ENCODE measurements at regions not wholly inside any gene's neighbourhood (a gene's known extent, or its start where the extent isn't known, plus 50 kb on each side); places are given as distances from the start of the nearest gene placed in this dataset.

DNA sequence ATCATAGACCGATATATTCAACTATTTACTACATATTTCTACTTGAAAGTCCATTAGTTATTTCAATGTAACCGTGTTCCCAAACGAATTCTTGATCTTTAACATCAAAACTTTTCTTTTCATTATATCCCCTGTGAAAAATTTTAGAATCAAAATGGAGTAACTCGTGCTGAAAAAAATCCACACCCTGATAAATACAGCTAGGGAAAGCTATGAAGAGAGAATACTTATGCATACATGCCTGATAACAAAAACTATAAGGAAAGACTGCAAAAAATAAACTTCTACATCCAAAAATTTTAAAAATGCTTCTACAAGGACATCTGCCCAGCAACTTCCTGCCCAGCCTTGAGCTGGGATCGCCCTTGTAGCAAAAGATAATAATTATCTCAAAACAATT lies 2458.3 kb upstream of the PCDH20 start (continued):
- TF ChIP-seq DR1 (CRISPR knock-in tag; IDR thresholded peaks at IDR 0.05) (no peak), SRF (IDR thresholded peaks at IDR 0.05; ENCODE audit: low read depth, low read length) (no peak)

DNA sequence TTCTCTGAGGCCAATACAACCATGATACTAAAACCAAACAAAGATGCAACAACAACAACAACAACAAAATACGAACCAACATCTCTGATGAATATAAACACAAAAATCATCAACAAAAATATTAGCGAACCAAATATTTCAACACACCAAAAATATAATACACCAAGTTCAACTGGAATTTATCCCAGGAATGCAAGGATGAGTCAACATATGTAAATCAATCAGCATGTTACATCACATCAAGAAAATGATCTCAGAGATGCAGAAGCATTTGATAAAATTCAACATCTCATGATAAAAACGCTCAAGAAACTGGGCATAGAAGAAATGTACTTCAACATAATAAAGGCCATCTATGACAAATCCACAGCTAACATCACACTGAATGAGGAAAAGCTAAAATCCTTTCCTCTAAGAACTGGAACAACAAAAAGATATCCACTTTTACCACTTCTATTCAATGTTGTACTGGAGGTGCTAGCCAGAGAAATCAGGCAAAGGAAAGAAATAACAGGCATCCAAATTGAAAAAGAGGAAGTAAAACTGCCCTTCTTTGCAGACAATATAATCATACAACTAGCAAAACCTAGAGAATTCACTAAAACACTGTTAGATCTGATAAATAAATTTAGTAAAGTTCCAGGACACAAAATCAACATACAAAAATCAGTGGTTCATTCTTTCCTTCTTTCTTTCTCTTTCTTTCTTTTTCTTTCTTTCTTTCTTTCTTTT lies 2448.7 kb upstream of the PCDH20 start:
- CTCF ChIA-PET (ENCODE audit: low intra/inter-chr PET ratio, low total read pairs) = no interaction called here
- no TSS peak for BruUV-seq (replicated peaks)
- in situ Hi-C loops (cut with HindIII; ENCODE audit: extremely low pct_ligation_motif_present, low pct_unique_long_range_greater_than_20kb) = no loop called here

More for the DNA sequence above, 2448.7 kb upstream of the PCDH20 start:
- Histone ChIP-seq H3K4me2 (ENCODE audit: low read depth, low read length) (no peak overlapping the region), H3K9me3 (ENCODE audit: low read length) (no peaks in the 10 kb centered on the region), H4K20me1 (ENCODE audit: insufficient read depth, low read length) (no peaks in the 10 kb centered on the region), H3K4me3 (replicated peaks in 1 of 3; ENCODE audit: insufficient read depth in 1 of 3, low read depth in 2 of 3, low read length in 3 of 3) (no peak overlapping the region), H3K4me1 (ENCODE audit: insufficient read depth, low read length) (no peaks in the 10 kb centered on the region), H3K36me3 (replicated peaks in 1 of 2; ENCODE audit: control insufficient read depth in 1 of 2, insufficient read depth in 2 of 2, low read length in 2 of 2) (no peaks in the 10 kb centered on the region), H3K27me3 (ENCODE audit: control insufficient read depth in 1 of 2, insufficient read depth in 2 of 2, low read length in 2 of 2) (no peaks in the 10 kb centered on the region), H3K27ac (ENCODE audit: extremely low read length, insufficient read depth, low read length) (no peak overlapping the region), H2AFZ (ENCODE audit: low read length) (no peak overlapping the region), H3K9ac (ENCODE audit: insufficient read depth, low read depth, low read length) (no peak overlapping the region), H3K79me2 (ENCODE audit: insufficient read depth, low read length) (no peaks in the 10 kb centered on the region)
- 17% methylated on average over 3 of the region's 3 CpGs for WGBS (ENCODE audit: low lambda C conversion rate)
- POLR2A ChIA-PET = no interaction called here
- no peak for FAIRE-seq
- intact Hi-C loops (cut with micrococcal nuclease; ENCODE audit: unreplicated experiment) = no loop called here
- no peak for DNase-seq (ENCODE audit: low spot score)
- TF ChIP-seq, protein P1, sequence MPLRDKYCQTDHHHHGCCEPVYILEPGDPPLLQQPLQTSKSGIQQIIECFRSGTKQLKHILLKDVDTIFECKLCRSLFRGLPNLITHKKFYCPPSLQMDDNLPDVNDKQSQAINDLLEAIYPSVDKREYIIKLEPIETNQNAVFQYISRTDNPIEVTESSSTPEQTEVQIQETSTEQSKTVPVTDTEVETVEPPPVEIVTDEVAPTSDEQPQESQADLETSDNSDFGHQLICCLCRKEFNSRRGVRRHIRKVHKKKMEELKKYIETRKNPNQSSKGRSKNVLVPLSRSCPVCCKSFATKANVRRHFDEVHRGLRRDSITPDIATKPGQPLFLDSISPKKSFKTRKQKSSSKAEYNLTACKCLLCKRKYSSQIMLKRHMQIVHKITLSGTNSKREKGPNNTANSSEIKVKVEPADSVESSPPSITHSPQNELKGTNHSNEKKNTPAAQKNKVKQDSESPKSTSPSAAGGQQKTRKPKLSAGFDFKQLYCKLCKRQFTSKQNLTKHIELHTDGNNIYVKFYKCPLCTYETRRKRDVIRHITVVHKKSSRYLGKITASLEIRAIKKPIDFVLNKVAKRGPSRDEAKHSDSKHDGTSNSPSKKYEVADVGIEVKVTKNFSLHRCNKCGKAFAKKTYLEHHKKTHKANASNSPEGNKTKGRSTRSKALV (CRISPR knock-in tag; IDR thresholded peaks at IDR 0.05) = no peak
- TF ChIP-seq PHF20 (CRISPR knock-in tag; IDR thresholded peaks at IDR 0.05) = no peak
- no peak for TF ChIP-seq PHF8 (CRISPR knock-in tag; IDR thresholded peaks at IDR 0.05)
- no peak for TF ChIP-seq KLF6 (CRISPR knock-in tag; IDR thresholded peaks at IDR 0.05)
- TF ChIP-seq NFYB (CRISPR knock-in tag; IDR thresholded peaks at IDR 0.05) = no peak
- no peak for TF ChIP-seq NPAS2 (CRISPR knock-in tag; IDR thresholded peaks at IDR 0.05; ENCODE audit: borderline replicate concordance)
- TF ChIP-seq ADNP (CRISPR knock-in tag; IDR thresholded peaks at IDR 0.05) = no peak
- TF ChIP-seq FOXA3 (CRISPR knock-in tag; IDR thresholded peaks at IDR 0.05) = no peak
- TF ChIP-seq, protein P2, sequence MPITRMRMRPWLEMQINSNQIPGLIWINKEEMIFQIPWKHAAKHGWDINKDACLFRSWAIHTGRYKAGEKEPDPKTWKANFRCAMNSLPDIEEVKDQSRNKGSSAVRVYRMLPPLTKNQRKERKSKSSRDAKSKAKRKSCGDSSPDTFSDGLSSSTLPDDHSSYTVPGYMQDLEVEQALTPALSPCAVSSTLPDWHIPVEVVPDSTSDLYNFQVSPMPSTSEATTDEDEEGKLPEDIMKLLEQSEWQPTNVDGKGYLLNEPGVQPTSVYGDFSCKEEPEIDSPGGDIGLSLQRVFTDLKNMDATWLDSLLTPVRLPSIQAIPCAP (CRISPR knock-in tag; IDR thresholded peaks at IDR 0.05; ENCODE audit: low read depth) = no peak
- TF ChIP-seq, protein P3, sequence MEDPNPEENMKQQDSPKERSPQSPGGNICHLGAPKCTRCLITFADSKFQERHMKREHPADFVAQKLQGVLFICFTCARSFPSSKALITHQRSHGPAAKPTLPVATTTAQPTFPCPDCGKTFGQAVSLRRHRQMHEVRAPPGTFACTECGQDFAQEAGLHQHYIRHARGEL (CRISPR knock-in tag; IDR thresholded peaks at IDR 0.05) = no peak
- TF ChIP-seq SIN3A (IDR thresholded peaks at IDR 0.05; ENCODE audit: borderline replicate concordance, low read depth, low read length) = no peak
- TF ChIP-seq TEAD3 (CRISPR knock-in tag; optimal IDR thresholded peaks at IDR 0.05; ENCODE audit: borderline replicate concordance) = no peak
- no peak for ATAC-seq
